SK-N-SH (cell line): ENCODE measurements at regions not wholly inside any gene's neighbourhood (a gene's known extent, or its start where the extent isn't known, plus 50 kb on each side); places are given as distances from the start of the nearest gene placed in this dataset.

Source experiments
- CTCF ChIA-PET: fragments of 300-600, 350-600 bp; formaldehyde crosslinking; extraction: SDS; loops from one replicate; lab custom pipeline; 2021; lab: Yijun Ruan, JAX
- POLR2A ChIA-PET: fragments of 350-600 bp; sonication (Branson Sonifier 250); formaldehyde crosslinking; extraction: SDS; loops from one replicate; lab custom pipeline; 2020; ENCODE audit warnings: antibody characterized with exemption, inconsistent platforms; lab: Yijun Ruan, JAX
- DNase-seq: peaks from one replicate; pipeline ENCODE4 v3.0.0; 2012
- H2AFZ ChIP-seq: fragments of 200-600 bp; sonication (generic); 2 replicates; pipeline ENCODE4 v1.8.1; 2016; ENCODE audit warnings: antibody characterized with exemption, mild to moderate bottlenecking, low read depth
- H3F3A ChIP-seq: fragments of 200-600 bp; sonication (generic); replicated peaks from 2 replicates; pipeline ENCODE3; 2016; ENCODE audit warnings: antibody characterized with exemption, mild to moderate bottlenecking; ENCODE audit not compliant: insufficient read depth
- H3K27ac ChIP-seq, 2 experiments: fragments of 200-500 bp in 1 of 2; fragments of 200-600 bp in 1 of 2; sonication (Bioruptor generic) in 1 of 2; sonication (generic), shearing (Covaris generic) in 1 of 2; 2 replicates each; pipeline versions ENCODE4 v1.5.1 to v1.6.1; 2014 to 2016; ENCODE audit warnings: low read depth in 2 of 2, inconsistent platforms in 1 of 2, low read length in 1 of 2, mild to moderate bottlenecking in 1 of 2, mixed read lengths in 1 of 2
- H3K27me3 ChIP-seq: fragments of 200-600 bp; sonication (generic), shearing (Covaris generic); 2 replicates; pipeline ENCODE4 v1.6.1; 2016; ENCODE audit warnings: mixed run types; ENCODE audit not compliant: insufficient read depth
- H3K36me3 ChIP-seq, 2 experiments: fragments of 200-500 bp in 1 of 2; fragments of 200-600 bp in 1 of 2; sonication (Bioruptor generic) in 1 of 2; sonication (generic) in 1 of 2; replicated peaks in 1 of 2; 2 replicates each; pipeline versions ENCODE3 to v1.5.1; 2014 to 2016; ENCODE audit warnings: low read length in 1 of 2, mild to moderate bottlenecking in 1 of 2; ENCODE audit not compliant: insufficient read depth in 2 of 2, control insufficient read depth in 1 of 2
- H3K4me1 ChIP-seq, 2 experiments: fragments of 200-500 bp in 1 of 2; fragments of 200-600 bp in 1 of 2; sonication (Bioruptor generic) in 1 of 2; sonication (generic), shearing (Covaris generic) in 1 of 2; 2 replicates each; pipeline versions ENCODE4 v1.5.1 to v1.6.1; 2014 to 2016; ENCODE audit warnings: low read depth in 1 of 2, low read length in 1 of 2, mixed run types in 1 of 2; ENCODE audit not compliant: insufficient read depth in 2 of 2, control insufficient read depth in 1 of 2
- H3K4me2 ChIP-seq: fragments of 200-600 bp; sonication (generic), shearing (Covaris generic); 2 replicates; pipeline ENCODE4 v1.6.1; 2017; ENCODE audit warnings: mixed run types
- H3K4me3 ChIP-seq, 2 experiments: fragments of 200-500 bp in 1 of 2; fragments of 200-600 bp in 1 of 2; sonication (Bioruptor generic) in 1 of 2; sonication (generic), shearing (Covaris generic) in 1 of 2; 2 replicates each; pipeline versions ENCODE4 v1.5.1 to v1.8.1; 2014 to 2016; ENCODE audit warnings: low read depth in 2 of 2, inconsistent platforms in 1 of 2, low read length in 1 of 2, mild to moderate bottlenecking in 1 of 2, mixed read lengths in 1 of 2, moderate library complexity in 1 of 2
- H3K79me2 ChIP-seq: fragments of 200-600 bp; sonication (generic); 2 replicates; pipeline ENCODE4 v1.8.1; 2017; ENCODE audit warnings: mild to moderate bottlenecking; ENCODE audit not compliant: insufficient read depth
- H3K9ac ChIP-seq: fragments of 200-600 bp; sonication (generic); 2 replicates; pipeline ENCODE4 v1.6.1; 2017; ENCODE audit warnings: mixed run types
- H3K9me2 ChIP-seq: fragments of 200-600 bp; sonication (generic); 2 replicates; pipeline ENCODE4 v1.6.1; 2017; ENCODE audit warnings: mixed run types
- H3K9me3 ChIP-seq: fragments of 200-600 bp; sonication (generic); 2 replicates; pipeline ENCODE4 v1.6.1; 2017; ENCODE audit warnings: mixed run types, mild to moderate bottlenecking, moderate library complexity
- H4K20me1 ChIP-seq: fragments of 200-600 bp; sonication (generic); 2 replicates; pipeline ENCODE4 v1.6.1; 2017; ENCODE audit warnings: mild to moderate bottlenecking, mixed run types; ENCODE audit not compliant: insufficient read depth
- CHD2 ChIP-seq: fragments of 150-350 bp; IDR thresholded peaks from 2 replicates; pipeline ENCODE4 v1.6.1; 2018; ENCODE audit warnings: low read length; ENCODE audit not compliant: partially characterized antibody
- ELF1 ChIP-seq: IDR thresholded peaks from 2 replicates; pipeline ENCODE4 v1.4.0; 2012
- EP300 ChIP-seq, 2 experiments: IDR thresholded peaks; 2 replicates each; pipeline versions ENCODE4 v1.4.0 to v1.6.1; 2012; ENCODE audit warnings: borderline replicate concordance in 1 of 2, low read depth in 1 of 2, low read length in 1 of 2
- EZH2phosphoT487 ChIP-seq: fragments of 200-600 bp; sonication (generic); IDR thresholded peaks from 2 replicates; pipeline ENCODE4 v1.6.1; 2017; ENCODE audit warnings: low read depth, mixed run types, mild to moderate bottlenecking, antibody characterized with exemption, moderate library complexity, borderline replicate concordance
- FOSL2 ChIP-seq: IDR thresholded peaks from 2 replicates; pipeline ENCODE4 v1.4.0; 2012; ENCODE audit warnings: low read depth, mild to moderate bottlenecking, moderate library complexity, borderline replicate concordance
- FOXJ3 ChIP-seq: sonication (generic); formaldehyde crosslinking; IDR thresholded peaks from 2 replicates; pipeline ENCODE4 v1.5.1; 2020; ENCODE audit warnings: mild to moderate bottlenecking, missing genetic modification reagents
- FOXM1 ChIP-seq: IDR thresholded peaks from 2 replicates; pipeline ENCODE4 v1.4.0; 2012; ENCODE audit warnings: low read depth, mild to moderate bottlenecking
- GABPA ChIP-seq: IDR thresholded peaks from 2 replicates; pipeline ENCODE4 v1.4.0; 2012; ENCODE audit warnings: low read depth, mild to moderate bottlenecking
- IRF3 ChIP-seq: fragments of 150-350 bp; IDR thresholded peaks from 2 replicates; pipeline ENCODE4 v1.6.1; 2016; ENCODE audit warnings: mild to moderate bottlenecking, low read depth, low read length
- JUND ChIP-seq: IDR thresholded peaks from 2 replicates; pipeline ENCODE4 v1.4.0; 2012
- MAX ChIP-seq: IDR thresholded peaks from 2 replicates; pipeline ENCODE4 v1.4.0; 2012; ENCODE audit warnings: low read depth
- MEF2A ChIP-seq: IDR thresholded peaks from 2 replicates; pipeline ENCODE4 v1.4.0; 2012; ENCODE audit warnings: low read depth, borderline replicate concordance
- MXI1 ChIP-seq: IDR thresholded peaks from 2 replicates; pipeline ENCODE4 v1.6.1; 2012; ENCODE audit warnings: mild to moderate bottlenecking, low read depth, low read length, improper control_type of control experiment
- POLR2AphosphoS5 ChIP-seq: IDR thresholded peaks from 2 replicates; pipeline ENCODE4 v1.6.1; 2012; ENCODE audit warnings: low read depth, low read length
- RAD21 ChIP-seq: IDR thresholded peaks from 2 replicates; pipeline ENCODE4 v1.6.1; 2012; ENCODE audit warnings: mild to moderate bottlenecking, low read length
- REST ChIP-seq: IDR thresholded peaks from 2 replicates; pipeline ENCODE4 v1.6.1; 2012; ENCODE audit warnings: mild to moderate bottlenecking, low read depth, low read length, moderate library complexity
- RFX5 ChIP-seq: IDR thresholded peaks from 2 replicates; pipeline ENCODE4 v1.6.1; 2012; ENCODE audit warnings: mild to moderate bottlenecking, improper control_type of control experiment, low read length
- RXRA ChIP-seq: IDR thresholded peaks from 2 replicates; pipeline ENCODE4 v1.4.0; 2012; ENCODE audit warnings: low read depth, mild to moderate bottlenecking, borderline replicate concordance
- SMC3 ChIP-seq: IDR thresholded peaks from 2 replicates; pipeline ENCODE4 v1.6.1; 2012; ENCODE audit warnings: low read depth, low read length, improper control_type of control experiment
- TCF12 ChIP-seq: IDR thresholded peaks from 2 replicates; pipeline ENCODE4 v1.4.0; 2012
- USF1 ChIP-seq: IDR thresholded peaks from 2 replicates; pipeline ENCODE4 v1.4.0; 2012; ENCODE audit warnings: low read depth, borderline replicate concordance
- USF2 ChIP-seq: fragments of 150-350 bp; IDR thresholded peaks from 2 replicates; pipeline ENCODE4 v1.6.1; 2017; ENCODE audit warnings: antibody characterized with exemption, low read length, low read depth, borderline replicate concordance
- WGBS: methylation state at CpG from one replicate; pipeline ENCODE4 v1.1.6; 2017; ENCODE audit warnings: low lambda C conversion rate; 5-methylcytosine and 5-hydroxymethylcytosine counted together

- no peak for TF ChIP-seq EP300 (IDR thresholded peaks at IDR 0.05; ENCODE audit: borderline replicate concordance in 1 of 2, low read depth in 1 of 2, low read length in 1 of 2)
- no peak for TF ChIP-seq RFX5
- TF ChIP-seq REST: no peak
Observed at GRCh38 chr15:56838085-56838484, 80.4 kb upstream of the TCF12 start (continued).

GRCh38 chr15:56837273-56837672, 81.2 kb upstream of the TCF12 start:
- DNase-seq: no peak
- no peak overlapping the region for H3K4me3 ChIP-seq
- H3K9ac ChIP-seq: no peak overlapping the region
- H3K9me2 ChIP-seq: no peaks in the 10 kb centered on the region
- H3K27me3 ChIP-seq: no peaks in the 10 kb centered on the region
- H3K4me2 ChIP-seq: 0 out of 2 replicates have a peak overlapping the region, but pooled peaks have one; percentile 12
- H3K9me3 ChIP-seq: no peaks in the 10 kb centered on the region
- peak overlapping the region; percentile 44 for H2AFZ ChIP-seq
- ChIA-PET CTCF (interaction anchor here (1.2 to 1.3 kb wide), 2 partner anchors 15 to 32 kb away, joined by 3 to 4 read pairs; no protein-coding TSS in a partner anchor), POLR2A (no interaction called here)
- 20% methylated on average over 1 of the region's 1 CpG for WGBS
- no peaks in the 10 kb centered on the region for H4K20me1 ChIP-seq
- peak overlapping the region; percentile 47 to 61; a peak in 3 of 4 replicates for H3K27ac ChIP-seq
- peaks cover 17% of the 10 kb centered on the region for H3F3A ChIP-seq
- H3K36me3 ChIP-seq: no peaks in the 10 kb centered on the region
- no peaks in the 10 kb centered on the region for H3K79me2 ChIP-seq
- peaks cover 8 to 9% of the 10 kb centered on the region in 2 experiments; a peak in 3 of 4 replicates for H3K4me1 ChIP-seq
- TF ChIP-seq REST: no peak
- no peak for TF ChIP-seq USF1
- no peak for TF ChIP-seq FOXJ3 (CRISPR knock-in tag)
- no peak for TF ChIP-seq ELF1
- TF ChIP-seq EZH2phosphoT487: no peak
- no peak for TF ChIP-seq SMC3
- TF ChIP-seq CHD2: no peak
- TF ChIP-seq TCF12: peak; percentile 27; the same call in 1 of the 2 replicates
- TF ChIP-seq MAX: no peak
- TF ChIP-seq GABPA: no peak
- peak; percentile 45; the same call in 1 of the 2 replicates for TF ChIP-seq JUND
- TF ChIP-seq RAD21: no peak
- no peak for TF ChIP-seq IRF3
- no peak for TF ChIP-seq RFX5
- no peak for TF ChIP-seq MXI1
- no peak for TF ChIP-seq EP300 (IDR thresholded peaks at IDR 0.05; ENCODE audit: borderline replicate concordance in 1 of 2, low read depth in 1 of 2, low read length in 1 of 2)
- peak; percentile 39; the same call in 1 of the 2 replicates for TF ChIP-seq FOSL2
- TF ChIP-seq RXRA: no peak
- TF ChIP-seq USF2: no peak
- no peak for TF ChIP-seq FOXM1
- TF ChIP-seq POLR2AphosphoS5: no peak
- no peak for TF ChIP-seq MEF2A
